GM18909 (cell line): ENCODE measurements at regions not wholly inside any gene's neighbourhood (a gene's known extent, or its start where the extent isn't known, plus 50 kb on each side); places are given as distances from the start of the nearest gene placed in this dataset.

Source experiments
- ATAC-seq: cut with Tn5 transposase; IDR thresholded peaks from one replicate; pipeline ENCODE4 v1.9.1; 2021; ENCODE audit warnings: mild to moderate bottlenecking; ENCODE audit not compliant: unreplicated experiment, poor library complexity

DNA sequence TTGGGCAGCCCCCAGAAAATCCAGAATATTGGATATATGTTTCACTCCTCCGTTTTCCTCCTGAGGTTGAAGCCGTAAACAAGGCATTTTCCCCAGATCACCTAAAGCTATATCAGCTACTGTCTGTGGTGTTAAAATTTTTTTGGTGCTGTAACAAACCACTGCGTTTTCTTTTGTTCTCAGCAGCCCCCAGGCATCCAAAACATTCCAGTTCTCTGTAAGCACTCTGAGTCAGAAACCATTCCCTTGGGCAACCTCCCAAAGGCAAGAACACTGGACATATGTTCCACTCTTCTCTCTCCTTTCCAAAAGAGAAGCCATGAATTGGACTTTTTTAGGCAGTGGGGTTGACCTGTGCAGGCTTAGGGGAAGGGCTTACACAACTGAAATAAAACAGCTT is 310.9 kb downstream of the MID1IP1 start:
- ATAC-seq: no peak

GRCh38 chrX:39115166-39115565 is 313.9 kb downstream of the MID1IP1 start:
- no peak for ATAC-seq

DNA sequence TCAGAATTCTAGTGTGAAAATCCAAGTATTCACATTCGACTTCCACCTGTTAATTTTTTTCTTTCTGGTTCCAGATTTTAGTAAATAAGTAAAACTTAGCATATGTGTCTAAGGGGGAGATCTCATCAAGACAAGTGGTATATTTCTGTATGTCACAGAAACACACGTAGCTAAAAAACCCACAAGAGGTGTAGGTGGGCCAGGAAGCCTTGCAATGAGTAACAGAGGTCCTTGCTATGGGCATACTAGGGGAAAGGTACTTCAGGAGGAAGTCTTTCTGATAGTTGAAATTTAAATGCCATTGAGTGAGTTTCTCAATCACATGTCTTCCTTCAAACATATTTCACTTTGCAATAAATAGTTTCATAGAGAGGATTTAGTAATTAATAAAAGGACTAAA is 315.8 kb downstream of the MID1IP1 start:
- ATAC-seq: no peak

- ATAC-seq: no peak
These were observed 320.6 kb downstream of the MID1IP1 start for GRCh38 chrX:39121903-39122302.

- no peak for ATAC-seq
These were observed 324.6 kb downstream of the MID1IP1 start for GRCh38 chrX:39125834-39126233.

GRCh38 chrX:39133971-39134370 is 332.7 kb downstream of the MID1IP1 start:
- peak; percentile 74 for ATAC-seq

GRCh38 chrX:39137363-39137954 is 336.2 kb downstream of the MID1IP1 start:
- no peak for ATAC-seq

DNA sequence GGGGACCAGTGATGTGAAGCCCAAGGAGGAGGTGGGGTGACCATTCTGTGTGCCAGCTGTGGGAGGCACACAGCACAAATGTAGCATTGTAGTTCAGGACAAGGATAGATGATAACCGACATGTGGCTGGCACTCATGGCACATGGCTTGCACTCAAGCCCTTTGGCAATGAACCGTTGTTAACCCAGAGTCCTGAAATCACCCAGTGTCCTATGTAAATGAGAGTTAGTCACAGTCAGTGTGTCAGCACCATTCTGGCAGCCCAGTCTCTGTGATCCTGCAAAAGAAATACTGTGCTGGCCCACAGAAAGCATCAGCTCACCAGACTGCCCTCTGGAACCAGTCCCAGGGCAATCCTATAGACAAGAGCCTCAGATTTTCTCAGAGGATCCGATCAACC is 339.3 kb downstream of the MID1IP1 start:
- ATAC-seq: no peak

DNA sequence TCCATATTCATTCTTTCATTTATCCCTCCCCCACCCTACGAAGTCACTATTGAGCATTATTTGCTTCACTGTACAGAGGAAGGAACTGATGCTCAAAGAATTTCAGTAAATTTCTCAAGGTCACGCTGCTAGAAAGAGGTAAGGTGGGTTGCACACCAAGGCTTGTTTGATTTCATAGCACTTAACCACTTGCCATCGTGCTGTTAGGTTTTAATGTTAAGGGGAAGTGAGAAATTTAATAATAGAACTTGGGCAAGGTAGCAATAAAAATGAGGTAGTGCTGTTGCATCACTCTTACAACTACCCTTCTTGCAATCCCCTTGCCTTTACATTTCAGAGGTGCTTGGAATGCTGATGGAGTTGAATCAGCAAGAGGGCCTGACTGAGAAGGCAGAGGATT is 343.1 kb downstream of the MID1IP1 start:
- ATAC-seq: peak; percentile 70

GRCh38 chrX:39144956-39145355 is 343.7 kb downstream of the MID1IP1 start:
- peak; percentile 67 for ATAC-seq

GRCh38 chrX:39145859-39146258 is 344.6 kb downstream of the MID1IP1 start:
- no peak for ATAC-seq

GRCh38 chrX:39149761-39150160 is 348.5 kb downstream of the MID1IP1 start:
- ATAC-seq: no peak

DNA sequence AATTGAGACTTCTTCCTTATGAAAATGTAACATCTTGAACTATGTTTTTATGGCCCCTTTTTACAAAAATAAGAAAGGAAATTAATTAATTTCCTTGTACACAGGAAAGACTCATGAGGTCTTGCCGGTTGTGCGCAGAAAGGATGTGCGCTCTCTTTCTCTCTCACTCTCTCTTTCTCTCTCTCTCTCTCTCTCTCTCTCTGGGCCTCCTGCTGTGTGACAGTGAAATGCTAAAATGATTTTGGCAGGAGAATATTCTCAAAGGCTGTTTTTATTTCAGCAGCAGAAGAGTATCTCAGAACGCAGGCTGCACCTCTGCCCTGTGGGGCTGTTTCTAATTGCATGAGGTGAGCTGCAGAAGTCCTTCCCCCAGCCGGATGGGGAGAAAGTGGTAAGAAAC is 349.0 kb downstream of the MID1IP1 start:
- no peak for ATAC-seq

DNA sequence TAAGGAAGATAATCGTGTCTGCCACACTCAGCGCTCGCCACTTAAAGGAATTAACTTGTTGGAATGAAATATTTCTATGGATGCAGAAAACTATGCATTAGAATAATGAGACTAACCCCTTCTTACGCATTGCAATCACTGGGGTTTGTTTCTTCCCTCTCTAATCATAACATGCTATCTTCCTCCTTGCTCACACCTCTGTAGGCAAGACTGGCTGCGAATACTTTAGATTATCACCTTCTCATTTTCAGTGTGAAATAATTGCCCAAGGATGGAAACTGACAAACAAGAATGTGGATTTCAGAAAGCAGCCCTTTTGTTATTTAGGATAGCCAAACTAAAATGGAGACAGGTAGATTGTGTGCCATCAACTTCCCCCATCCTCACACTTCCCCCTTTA is 349.4 kb downstream of the MID1IP1 start:
- ATAC-seq: no peak

DNA sequence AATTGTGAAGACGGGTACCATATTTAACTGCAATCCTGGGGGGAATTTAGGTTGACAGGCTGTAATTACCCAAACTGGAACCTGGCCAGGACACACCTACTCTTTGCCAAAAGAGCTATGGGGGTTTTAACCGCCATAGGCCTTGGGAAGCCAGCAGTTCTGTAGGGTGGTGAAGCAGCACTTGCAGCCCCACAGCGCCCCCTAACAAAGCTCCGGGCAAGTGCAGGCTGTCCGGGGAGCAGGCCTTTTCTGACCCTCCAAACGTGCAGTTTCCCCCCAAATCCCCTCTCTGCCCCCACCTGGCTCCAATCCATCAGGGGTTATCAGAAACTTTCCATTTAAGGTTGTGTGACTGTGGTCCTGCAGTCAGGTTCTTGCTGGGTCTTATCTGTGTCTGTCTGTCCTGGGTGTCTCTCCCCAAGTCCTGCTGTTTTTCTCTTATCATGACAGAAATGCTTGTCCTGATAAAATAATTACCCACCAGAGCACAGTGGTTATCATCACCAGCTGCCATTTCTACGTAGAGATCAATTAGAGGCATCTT is 350.9 kb downstream of the MID1IP1 start:
- ATAC-seq: no peak

GRCh38 chrX:39156051-39156450 is 354.8 kb downstream of the MID1IP1 start:
- ATAC-seq: no peak

DNA sequence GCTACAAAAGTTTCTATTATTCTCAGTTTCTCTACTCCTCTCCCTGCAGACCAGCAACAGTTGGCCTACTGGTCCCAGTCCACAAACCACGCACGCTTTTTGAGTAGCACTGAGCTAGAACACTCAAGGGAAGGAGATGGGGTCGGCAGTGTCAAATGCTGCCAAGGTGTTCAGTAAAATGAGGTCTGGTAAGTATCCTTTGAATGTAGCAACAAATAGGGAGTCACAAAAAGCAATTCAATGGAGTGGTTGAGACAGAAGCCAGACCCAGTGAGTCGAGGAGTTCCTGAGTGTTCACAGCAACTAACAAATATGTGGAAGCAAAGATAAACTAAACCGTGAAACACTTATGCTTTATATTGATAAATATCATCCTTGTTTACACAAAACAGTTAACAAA is 355.7 kb downstream of the MID1IP1 start:
- no peak for ATAC-seq

DNA sequence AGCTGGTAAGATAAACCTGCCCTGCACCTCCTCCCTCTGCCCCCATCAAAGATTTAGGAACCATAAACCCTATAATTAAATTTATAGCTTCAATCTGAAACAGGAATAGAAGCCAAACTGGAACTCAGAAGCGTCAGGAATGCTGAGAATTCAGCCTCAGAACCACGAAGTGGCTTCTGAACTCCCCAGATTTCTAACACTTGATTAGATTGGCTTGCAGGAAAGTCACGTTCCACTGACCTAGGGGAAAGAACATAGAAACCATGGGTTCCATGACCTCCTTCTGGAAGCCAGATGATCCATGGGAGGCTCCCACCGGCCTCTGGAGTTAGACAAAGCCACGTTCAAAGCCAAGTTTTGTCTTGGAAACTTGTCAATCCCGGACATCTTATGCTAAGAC is 356.5 kb downstream of the MID1IP1 start:
- no peak for ATAC-seq

- peak; percentile 65 for ATAC-seq
These were observed 357.8 kb downstream of the MID1IP1 start for GRCh38 chrX:39158801-39159657.

DNA sequence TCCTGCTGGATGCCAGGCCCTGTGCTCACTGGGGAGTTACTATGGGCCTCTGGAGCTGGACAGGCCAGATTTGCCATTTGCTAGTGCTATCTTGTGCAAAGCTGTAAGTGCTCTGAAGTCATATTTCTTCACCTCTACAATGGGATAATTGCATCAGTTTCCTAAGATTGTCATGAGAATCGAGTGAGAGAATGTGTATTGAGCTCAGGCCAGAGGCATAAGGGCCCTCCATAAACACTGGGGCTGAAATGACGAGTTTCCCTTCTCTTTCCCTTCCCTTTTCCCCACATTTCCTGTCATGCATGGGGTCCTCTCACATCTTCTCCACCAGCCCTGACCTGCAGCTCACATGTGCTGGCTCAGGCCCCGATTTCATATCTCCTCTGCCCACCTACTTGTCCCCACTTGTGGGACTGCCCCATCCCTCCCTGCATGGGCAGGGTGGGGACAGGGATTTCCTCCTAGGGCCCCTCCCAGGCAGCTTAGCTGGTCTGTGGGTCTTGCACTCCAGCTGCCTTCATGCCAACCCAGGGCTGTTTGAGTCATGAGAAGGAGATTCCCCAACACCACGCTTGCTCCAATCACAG is 358.8 kb downstream of the MID1IP1 start:
- ATAC-seq: no peak

- no peak for ATAC-seq
These were observed 360.5 kb downstream of the MID1IP1 start for GRCh38 chrX:39161611-39162255.
